K562 (cell line): ENCODE measurements at regions not wholly inside any gene's neighbourhood (a gene's known extent, or its start where the extent isn't known, plus 50 kb on each side); places are given as distances from the start of the nearest gene placed in this dataset.

Experiments
- CHD1 ChIP-seq: fragments of 200-600 bp; sonication (generic); IDR thresholded peaks from one replicate; pipeline ENCODE4 v1.6.1; 2012; ENCODE audit warnings: mild to moderate bottlenecking, moderate library complexity, low read length, inconsistent platforms
- FOXJ3 ChIP-seq: sonication (generic); formaldehyde crosslinking; IDR thresholded peaks from 2 replicates; pipeline ENCODE4 v1.4.0; 2020; ENCODE audit warnings: mild to moderate bottlenecking, missing genetic modification reagents
- GABPA ChIP-seq: fragments of 200-800 bp; sonication (Bioruptor generic); conservative IDR thresholded peaks from 2 replicates; pipeline ENCODE4 v1.6.1; 2016; ENCODE audit warnings: low read depth, missing genetic modification characterization, missing compliant biosample characterization
- GABPB1 ChIP-seq: sonication (generic); formaldehyde crosslinking; IDR thresholded peaks from 2 replicates; pipeline ENCODE4 v1.8.0; 2022; ENCODE audit warnings: mild to moderate bottlenecking, missing genetic modification reagents
- SUPT5H ChIP-seq: fragments of 450-650 bp; IDR thresholded peaks from 2 replicates; pipeline ENCODE4 v1.6.1; 2016
- TAL1 ChIP-seq: fragments of 450-650 bp; IDR thresholded peaks from 2 replicates; pipeline ENCODE4 v1.6.1; 2016; ENCODE audit warnings: mild to moderate bottlenecking
- WHSC1 ChIP-seq: IDR thresholded peaks from one replicate; pipeline ENCODE4 v1.6.1; 2012; ENCODE audit warnings: low read length, control low read depth, inconsistent platforms
- ZNF133 ChIP-seq: fragments of 250-450 bp; sonication (Bioruptor Pico); IDR thresholded peaks from 2 replicates; pipeline ENCODE4 v1.4.0; 2020; ENCODE audit warnings: mild to moderate bottlenecking
- ZNF717 ChIP-seq: fragments of 250-450 bp; sonication (Bioruptor Pico); IDR thresholded peaks from 2 replicates; pipeline ENCODE4 v1.5.0; 2021
- TF ChIP-seq, protein P1 (sequence below), 3 experiments: IDR thresholded peaks in 2 of 3; conservative IDR thresholded peaks in 1 of 3; 2 replicates each; pipeline ENCODE4 v1.5.1; 2011 to 2012; ENCODE audit warnings: low read length in 3 of 3, mild to moderate bottlenecking in 3 of 3, control low read depth in 2 of 3, improper control_type of control experiment in 1 of 3, inconsistent platforms in 1 of 3, low read depth in 1 of 3, mixed read lengths in 1 of 3, moderate library complexity in 1 of 3; ENCODE audit not compliant: insufficient read depth in 2 of 3
- TF ChIP-seq, protein P2 (sequence below): fragments of 450-650 bp; IDR thresholded peaks from 2 replicates; pipeline ENCODE4 v1.6.1; 2016

DNA sequence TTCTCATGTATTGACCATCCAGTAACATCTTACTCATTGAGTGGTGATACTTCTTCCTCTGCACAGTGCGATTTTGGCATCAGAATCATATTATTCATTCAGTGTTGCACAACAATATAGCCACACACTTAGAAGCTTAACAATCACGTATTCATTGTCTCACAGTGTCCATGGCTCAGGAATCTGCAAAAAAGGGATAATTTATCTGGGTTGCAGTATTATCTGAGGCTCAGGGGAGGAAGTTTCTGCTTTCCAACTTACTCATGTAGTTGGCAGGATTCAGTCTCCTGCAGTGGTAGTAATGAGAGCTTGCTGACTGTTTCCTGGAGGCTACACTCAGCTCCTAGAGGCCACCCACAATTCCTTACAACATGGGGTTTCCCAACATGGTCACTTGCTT, 803.6 kb downstream of the SORCS1 start:
- TF ChIP-seq, protein P1, sequence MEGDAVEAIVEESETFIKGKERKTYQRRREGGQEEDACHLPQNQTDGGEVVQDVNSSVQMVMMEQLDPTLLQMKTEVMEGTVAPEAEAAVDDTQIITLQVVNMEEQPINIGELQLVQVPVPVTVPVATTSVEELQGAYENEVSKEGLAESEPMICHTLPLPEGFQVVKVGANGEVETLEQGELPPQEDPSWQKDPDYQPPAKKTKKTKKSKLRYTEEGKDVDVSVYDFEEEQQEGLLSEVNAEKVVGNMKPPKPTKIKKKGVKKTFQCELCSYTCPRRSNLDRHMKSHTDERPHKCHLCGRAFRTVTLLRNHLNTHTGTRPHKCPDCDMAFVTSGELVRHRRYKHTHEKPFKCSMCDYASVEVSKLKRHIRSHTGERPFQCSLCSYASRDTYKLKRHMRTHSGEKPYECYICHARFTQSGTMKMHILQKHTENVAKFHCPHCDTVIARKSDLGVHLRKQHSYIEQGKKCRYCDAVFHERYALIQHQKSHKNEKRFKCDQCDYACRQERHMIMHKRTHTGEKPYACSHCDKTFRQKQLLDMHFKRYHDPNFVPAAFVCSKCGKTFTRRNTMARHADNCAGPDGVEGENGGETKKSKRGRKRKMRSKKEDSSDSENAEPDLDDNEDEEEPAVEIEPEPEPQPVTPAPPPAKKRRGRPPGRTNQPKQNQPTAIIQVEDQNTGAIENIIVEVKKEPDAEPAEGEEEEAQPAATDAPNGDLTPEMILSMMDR (IDR thresholded peaks at IDR 0.05 in 2 of 3, conservative IDR thresholded peaks at IDR 0.05 in 1 of 3; ENCODE audit: insufficient read depth in 2 of 3, low read depth in 1 of 3, low read length in 3 of 3) = no peak
- TF ChIP-seq GABPA (tag) (no peak), GABPB1 (CRISPR knock-in tag) (no peak), SUPT5H (no peak), ZNF133 (no peak), FOXJ3 (CRISPR knock-in tag) (no peak), TAL1 (no peak), CHD1 (no peak), WHSC1 (no peak), ZNF717 (CRISPR knock-in tag) (no peak)
- TF ChIP-seq, protein P2, sequence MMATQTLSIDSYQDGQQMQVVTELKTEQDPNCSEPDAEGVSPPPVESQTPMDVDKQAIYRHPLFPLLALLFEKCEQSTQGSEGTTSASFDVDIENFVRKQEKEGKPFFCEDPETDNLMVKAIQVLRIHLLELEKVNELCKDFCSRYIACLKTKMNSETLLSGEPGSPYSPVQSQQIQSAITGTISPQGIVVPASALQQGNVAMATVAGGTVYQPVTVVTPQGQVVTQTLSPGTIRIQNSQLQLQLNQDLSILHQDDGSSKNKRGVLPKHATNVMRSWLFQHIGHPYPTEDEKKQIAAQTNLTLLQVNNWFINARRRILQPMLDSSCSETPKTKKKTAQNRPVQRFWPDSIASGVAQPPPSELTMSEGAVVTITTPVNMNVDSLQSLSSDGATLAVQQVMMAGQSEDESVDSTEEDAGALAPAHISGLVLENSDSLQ = no peak
